LHCN-M2 (cell line): ENCODE measurements at regions not wholly inside any gene's neighbourhood (a gene's known extent, or its start where the extent isn't known, plus 50 kb on each side); places are given as distances from the start of the nearest gene placed in this dataset.

Source experiments
- DNase-seq: peaks from one replicate; pipeline ENCODE4 v3.0.0-alpha.2; 2012; ENCODE audit warnings: low read depth

- no peak for DNase-seq
Observed at GRCh38 chr19:31555634-31556215, 206.5 kb upstream of the TSHZ3 start.

GRCh38 chr19:31559494-31559893, 210.3 kb upstream of the TSHZ3 start:
- DNase-seq, result no peak

GRCh38 chr19:31560086-31561060, 211.1 kb upstream of the TSHZ3 start:
- DNase-seq, result no peak

- no peak for DNase-seq
Observed at GRCh38 chr19:31562966-31563612, 213.9 kb upstream of the TSHZ3 start.

GRCh38 chr19:31567776-31568175, 218.5 kb upstream of the TSHZ3 start:
- DNase-seq, result no peak

GRCh38 chr19:31568724-31569123, 219.5 kb upstream of the TSHZ3 start:
- DNase-seq, result no peak

GRCh38 chr19:31570718-31571117, 221.5 kb upstream of the TSHZ3 start:
- no peak for DNase-seq

GRCh38 chr19:31572102-31572975, 223.1 kb upstream of the TSHZ3 start:
- no peak for DNase-seq

GRCh38 chr19:31572976-31573298, 223.7 kb upstream of the TSHZ3 start:
- no peak for DNase-seq

GRCh38 chr19:31574251-31574973, 225.2 kb upstream of the TSHZ3 start:
- no peak for DNase-seq

GRCh38 chr19:31575846-31576335, 226.7 kb upstream of the TSHZ3 start:
- DNase-seq, result no peak

- DNase-seq, result no peak
Observed at GRCh38 chr19:31578326-31578725, 229.1 kb upstream of the TSHZ3 start.

- peak; percentile 7 for DNase-seq
Observed at GRCh38 chr19:31583148-31583547, 233.9 kb upstream of the TSHZ3 start.

- DNase-seq, result peak; percentile 16
Observed at GRCh38 chr19:31586282-31586681, 237.0 kb upstream of the TSHZ3 start.

- DNase-seq, result no peak
Observed at GRCh38 chr19:31589109-31589508, 239.9 kb upstream of the TSHZ3 start.

GRCh38 chr19:31591258-31591657, 242.0 kb upstream of the TSHZ3 start:
- DNase-seq, result peak; percentile 18

GRCh38 chr19:31592456-31592855, 243.2 kb upstream of the TSHZ3 start:
- no peak for DNase-seq

- peak; percentile 9 for DNase-seq
Observed at GRCh38 chr19:31594701-31595100, 245.5 kb upstream of the TSHZ3 start.

- DNase-seq, result no peak
Observed at GRCh38 chr19:31595521-31595920, 246.3 kb upstream of the TSHZ3 start.

GRCh38 chr19:31596751-31597150, 247.5 kb upstream of the TSHZ3 start:
- DNase-seq, result no peak

- no peak for DNase-seq
Observed at GRCh38 chr19:31597616-31598015, 248.4 kb upstream of the TSHZ3 start.
